GM19455 (cell line): ENCODE measurements at regions not wholly inside any gene's neighbourhood (a gene's known extent, or its start where the extent isn't known, plus 50 kb on each side); places are given as distances from the start of the nearest gene placed in this dataset.
"Not testable (repeated sequence)": the region's sequence is repeated elsewhere in the genome, so short reads cannot be mapped to it uniquely, and the experiment has no call there.

Experiments
- ATAC-seq: cut with Tn5 transposase; IDR thresholded peaks from one replicate; pipeline ENCODE4 v1.9.1; 2021; ENCODE audit not compliant: unreplicated experiment

DNA sequence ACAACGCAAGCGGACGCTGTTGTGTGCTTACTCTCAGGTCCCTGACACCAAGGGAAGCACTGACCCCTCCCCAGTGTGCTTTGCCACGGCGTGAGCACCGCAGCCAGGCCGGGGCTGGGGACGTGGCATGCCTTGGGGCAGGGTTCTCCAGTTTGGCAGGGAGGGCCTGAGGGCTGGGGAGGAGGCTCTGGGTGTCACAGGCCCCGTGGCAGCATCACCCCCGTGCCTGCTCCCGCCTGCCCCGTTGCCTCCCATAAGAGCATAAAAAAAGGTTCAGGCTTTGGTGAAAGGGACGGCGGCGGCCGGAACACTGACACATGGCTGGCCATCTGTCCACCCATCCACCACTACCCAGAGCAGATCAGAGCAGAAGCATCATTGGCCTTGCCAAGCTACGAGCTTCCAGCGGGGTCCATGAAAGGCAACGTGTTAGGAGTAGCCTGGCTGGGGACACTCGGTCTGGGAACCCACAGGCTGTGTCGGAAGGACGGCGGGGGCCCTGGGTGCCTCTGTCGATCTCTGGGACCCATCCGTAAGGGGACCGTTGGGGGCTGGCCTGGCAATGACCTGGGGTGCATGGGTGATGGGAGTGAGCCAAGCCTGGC, 183.0 kb downstream of the IGLL1 start:
- no peak for ATAC-seq

DNA sequence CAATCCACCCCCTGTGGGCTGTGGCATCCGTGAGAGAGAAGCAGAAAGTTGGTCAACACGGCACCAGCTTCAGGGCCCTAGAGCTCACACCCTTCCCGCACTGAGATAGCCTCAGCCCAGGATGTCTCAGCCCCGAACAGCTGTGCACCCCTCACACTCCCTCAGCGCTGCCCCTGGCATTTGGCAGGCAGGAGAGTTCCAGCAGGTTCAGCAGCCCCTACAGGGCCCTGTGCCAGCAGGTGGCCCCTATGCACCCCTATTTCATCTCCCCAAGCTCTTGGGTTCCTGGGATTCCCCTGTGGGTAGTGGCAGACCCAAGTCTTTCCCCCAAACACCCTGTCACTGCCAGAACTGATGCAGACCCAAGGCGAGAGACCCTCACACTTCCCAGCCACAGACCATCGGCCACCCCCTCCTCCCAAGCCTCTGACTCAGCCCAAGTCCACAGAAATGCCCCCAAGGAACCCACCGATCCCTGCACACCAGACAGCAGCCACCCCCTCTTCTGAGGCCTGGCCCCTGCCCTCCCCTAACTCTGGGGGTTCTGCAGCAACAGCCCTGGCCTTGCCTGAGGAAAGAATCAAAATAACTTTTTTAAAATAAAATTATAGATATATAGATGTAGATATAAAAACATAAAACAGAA, 183.6 kb downstream of the IGLL1 start:
- ATAC-seq: no peak

DNA sequence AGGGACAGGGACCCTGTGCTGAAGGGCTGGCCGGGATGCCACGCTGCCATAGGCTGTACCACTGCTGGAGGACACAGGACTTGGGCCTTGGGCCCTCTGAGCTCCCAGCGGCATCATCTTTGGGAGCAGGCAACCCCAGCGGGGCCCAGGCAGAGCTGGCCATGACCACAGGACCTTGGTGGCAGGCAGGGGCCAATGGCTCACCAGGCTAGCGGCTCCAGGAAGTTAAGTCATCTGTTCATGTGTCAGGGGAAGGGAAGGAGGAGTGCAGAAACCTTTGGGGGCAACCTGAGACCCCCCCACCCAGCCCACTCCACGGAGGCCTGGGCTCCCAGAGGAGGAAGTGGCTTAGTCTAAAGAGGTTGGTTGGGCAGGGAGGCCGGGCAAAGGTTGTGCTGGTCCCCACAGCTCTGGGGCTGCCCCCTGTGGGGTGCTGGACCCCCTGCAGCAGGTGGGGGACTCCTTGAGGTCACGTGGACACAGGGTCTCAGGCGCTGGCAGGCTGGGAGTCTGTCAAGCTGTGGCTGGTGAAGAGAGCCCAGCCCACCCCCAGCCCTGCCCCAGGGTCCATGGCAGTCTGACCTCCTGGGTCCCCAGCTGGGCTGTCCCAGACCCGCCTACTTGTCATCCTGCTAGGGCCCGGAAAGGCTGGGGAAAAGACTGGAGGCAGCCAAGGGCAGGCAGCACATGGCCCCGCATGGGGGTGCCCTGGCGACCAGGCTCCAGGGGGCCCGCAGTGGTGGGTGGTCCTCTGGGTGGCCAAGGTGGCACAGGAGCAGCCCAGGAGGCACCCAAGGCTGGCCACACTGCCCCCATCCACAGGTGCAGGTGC, 184.3 kb downstream of the IGLL1 start:
- ATAC-seq: no peak

DNA sequence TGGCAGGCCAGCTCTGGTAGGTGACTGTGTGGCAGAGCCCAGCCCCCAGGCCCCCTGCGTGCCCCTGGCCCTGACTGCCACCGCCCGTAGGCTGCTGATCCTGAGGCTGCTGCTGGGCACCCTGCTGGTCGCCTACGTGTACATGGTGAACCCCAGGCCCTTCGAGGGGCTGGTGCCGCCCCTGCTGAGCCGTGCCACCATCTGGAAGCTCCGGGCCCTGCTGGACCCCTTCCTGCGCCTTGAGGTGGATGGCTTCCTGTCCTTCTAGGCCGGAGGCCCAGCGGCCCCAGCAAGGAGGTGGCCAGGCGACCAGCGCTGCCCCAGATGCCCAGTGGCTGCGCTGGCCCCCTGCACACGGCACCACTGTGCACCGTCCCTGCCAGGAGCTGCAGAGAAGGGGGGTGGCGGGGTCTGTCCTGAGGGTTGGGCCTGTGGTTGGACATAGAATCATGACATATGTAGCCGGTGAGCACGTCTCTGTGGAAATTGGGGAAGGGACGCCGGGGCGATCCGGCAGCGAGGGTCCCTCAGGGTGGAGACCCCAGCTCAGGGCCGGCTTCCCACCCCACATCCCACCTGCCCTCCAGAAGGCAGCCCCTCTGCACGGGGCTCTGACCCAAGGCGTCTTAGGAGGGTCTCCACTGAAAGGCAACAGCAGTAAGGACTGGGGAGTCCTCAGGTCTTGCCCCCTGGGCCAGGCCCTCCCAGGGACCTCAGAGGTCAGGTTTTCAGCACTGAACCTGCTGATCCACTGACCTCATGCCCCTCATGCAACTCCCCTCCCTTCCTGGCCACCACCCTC, 185.4 kb downstream of the IGLL1 start:
- no peak for ATAC-seq

DNA sequence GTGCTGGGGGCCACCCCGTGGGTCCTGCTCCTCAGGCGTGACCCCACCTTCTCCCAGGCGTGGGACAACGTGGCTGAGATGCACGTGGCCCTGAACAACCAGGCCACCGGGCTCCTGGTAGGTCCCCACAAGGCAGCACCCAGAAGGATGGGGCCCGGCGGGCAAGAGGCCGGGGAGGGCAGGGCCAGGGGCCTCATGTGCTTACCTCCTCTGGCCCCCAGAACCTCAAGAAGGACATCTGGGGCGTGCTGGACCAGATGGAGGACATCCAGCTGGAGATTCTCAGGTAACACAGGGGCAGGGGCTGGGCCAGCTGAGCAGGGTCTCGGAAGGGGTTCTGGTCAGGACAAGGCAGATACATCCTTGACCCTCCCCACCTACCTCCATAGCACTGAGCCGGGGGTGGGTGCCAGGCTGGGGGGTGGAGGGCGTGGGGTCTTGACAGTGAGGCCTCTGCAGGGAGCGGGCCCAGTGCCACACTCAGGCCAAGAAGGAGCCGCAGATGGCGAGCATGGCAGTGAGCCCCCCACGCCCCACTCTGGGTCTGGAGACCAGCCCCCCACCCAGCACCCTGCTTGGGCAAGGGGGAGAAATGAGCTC, 186.3 kb downstream of the IGLL1 start:
- no peak for ATAC-seq

DNA sequence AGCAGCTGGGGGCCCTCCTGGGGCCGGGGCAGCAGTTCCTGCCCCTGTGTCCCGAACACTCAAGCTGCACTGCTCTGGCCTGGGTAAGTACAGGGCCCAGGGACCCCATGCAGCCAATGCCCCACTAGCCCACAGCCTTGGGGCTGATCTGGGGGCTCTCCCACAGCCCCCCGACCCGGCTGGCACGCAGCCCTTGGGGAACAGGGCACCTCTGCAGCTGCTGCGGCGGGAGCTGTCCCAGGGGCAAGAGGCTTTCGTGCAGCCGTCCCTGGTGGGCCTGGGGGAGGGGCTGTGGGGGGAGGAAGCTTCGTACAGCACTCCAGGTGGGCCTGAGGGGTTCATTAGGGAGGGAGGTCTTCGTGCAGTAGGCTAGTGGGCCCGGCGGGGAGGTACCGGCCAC, 186.9 kb downstream of the IGLL1 start:
- ATAC-seq: not testable (repeated sequence)

DNA sequence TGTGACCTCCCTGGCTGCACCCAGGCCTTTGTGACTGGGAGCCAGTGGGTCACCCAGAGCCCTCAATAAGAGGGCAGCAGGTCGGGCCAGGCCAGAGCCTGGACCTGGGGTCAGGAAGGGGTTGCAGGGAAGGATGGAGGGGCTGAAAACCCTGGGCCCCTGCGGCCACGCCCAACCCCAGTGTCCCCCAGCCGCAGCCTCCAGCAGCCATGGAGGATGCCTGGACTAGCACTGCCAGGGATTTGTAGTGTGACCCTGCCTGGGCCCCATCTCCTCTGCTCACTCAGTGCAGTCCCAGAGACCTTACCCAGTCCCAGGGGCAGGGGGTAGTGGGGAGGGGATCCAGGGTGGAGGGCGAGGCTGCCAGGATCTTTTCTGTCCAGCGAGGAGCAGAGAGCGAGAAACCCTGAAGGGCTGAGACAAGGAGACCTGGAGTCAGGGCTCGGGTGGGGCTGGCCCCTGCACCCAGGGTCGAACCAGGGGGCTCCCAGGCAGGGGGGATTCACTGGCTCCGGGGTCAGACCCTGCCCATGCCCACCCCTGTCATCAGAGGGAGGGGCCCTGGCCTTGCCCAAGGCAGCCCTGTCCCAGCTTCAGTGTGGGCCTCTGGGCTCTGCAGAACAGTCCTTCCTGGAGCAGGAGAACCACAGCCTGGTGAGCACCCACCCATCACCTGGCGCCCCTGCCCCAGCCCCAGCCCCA, 187.5 kb downstream of the IGLL1 start:
- no peak for ATAC-seq

DNA sequence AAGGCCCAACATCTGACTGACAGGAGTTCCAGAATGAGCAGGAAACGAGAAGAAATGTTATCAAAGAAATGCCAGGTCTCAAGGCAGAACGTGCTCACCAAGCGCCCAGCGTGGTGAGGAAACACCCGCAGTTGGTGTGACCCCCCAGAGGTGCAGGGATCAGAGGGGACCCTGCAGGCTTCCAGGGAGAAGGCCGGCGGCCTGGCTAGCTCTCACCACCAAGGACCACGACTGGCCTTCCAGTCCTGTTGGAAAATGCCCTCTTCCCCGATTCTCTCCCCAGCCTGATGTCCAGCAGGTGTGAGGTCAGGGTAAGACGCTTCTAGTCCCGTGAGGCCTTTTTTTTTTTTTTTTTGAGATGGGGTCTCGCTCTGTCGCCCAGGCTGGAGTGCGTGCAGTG, 189.1 kb downstream of the IGLL1 start:
- ATAC-seq: no peak

DNA sequence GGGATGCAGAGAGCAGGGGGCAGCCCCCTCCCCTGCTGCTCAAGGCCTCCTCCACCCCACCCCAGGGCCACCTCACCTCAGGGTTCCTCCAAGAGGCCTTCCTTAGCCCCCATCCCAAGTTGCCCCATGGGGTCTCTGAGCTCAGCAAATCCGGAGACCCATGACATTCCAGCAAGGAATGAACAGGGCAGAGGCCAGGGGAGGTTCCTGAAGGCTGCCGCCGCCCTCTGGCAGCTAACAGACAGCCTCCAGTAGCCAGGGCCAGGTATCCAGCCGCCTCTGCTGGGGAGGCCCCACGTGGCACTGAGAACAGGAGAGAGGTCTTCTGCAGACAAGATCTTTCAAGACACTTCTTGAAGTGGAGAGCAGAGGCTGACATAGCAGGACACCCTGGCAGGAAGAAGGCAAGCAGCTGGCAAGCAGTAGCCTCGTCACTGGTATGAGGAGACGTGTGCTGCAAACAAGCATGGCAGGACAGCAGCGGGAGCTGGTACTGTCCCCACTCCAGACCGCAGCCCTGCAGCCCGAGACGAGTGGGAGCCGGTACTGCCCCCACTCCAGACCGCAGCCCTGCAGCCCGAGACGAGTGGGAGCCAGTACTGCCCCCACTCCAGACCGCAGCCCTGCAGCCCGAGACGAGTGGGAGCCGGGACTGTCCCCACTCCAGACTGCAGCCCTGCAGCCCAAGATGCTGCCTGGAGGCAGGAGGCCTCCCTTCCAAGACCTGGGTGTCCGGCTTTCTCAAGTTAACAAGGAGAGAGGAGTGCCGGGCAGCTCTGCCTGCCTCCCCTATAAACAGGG, 190.6 kb downstream of the IGLL1 start:
- no peak for ATAC-seq

DNA sequence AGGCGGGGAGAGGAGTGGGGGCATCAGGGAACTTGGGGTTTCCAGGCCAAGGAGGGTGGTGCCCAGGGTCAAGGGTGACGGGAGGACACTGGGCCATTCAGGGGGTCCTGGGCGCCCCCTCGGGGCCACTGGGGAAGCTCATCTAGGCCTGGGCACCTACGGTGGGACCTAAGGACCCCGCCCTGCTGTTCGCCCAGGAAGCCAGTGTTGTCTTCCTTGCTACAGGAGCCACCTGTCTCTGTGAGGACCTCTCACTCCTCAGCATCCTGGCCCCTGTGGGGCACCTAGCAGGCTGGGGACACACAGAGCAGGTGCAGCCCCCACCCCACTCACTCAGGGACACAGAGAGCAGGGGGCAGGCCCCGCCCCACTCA, 191.6 kb downstream of the IGLL1 start:
- no peak for ATAC-seq

DNA sequence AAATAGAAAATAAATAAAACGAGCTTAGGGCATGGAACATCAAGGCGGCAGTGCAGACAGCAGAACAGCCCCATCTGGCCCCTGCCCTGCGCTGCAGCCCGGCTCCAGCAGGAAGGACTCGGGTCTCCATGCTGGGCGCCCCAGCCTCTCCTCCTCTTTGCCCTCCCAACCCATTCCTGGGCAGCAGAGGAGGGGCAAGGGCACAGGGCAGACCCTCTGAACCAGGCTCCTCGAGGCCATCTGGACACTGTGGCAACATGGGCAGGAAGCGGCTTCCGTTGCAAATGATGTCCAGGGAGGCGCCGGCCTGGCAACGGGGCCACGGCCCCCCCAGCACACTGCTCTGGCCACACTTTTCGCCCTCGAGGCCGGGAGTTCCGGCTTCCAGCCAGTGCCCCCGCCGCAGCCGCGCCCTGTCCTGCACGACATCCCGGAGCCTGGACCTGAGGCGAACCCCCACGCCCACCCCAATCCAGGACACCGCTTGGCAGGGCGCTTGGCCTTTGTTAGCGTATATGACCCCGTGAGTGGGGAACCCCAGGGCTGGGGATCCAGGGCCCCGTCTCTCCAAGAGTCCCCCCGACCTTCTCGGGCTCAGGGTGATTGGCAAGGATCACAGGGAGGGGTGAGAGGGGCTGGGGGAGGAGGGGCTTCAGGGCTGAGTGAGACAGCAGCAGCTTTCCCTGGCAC, 192.1 kb downstream of the IGLL1 start:
- ATAC-seq: no peak

DNA sequence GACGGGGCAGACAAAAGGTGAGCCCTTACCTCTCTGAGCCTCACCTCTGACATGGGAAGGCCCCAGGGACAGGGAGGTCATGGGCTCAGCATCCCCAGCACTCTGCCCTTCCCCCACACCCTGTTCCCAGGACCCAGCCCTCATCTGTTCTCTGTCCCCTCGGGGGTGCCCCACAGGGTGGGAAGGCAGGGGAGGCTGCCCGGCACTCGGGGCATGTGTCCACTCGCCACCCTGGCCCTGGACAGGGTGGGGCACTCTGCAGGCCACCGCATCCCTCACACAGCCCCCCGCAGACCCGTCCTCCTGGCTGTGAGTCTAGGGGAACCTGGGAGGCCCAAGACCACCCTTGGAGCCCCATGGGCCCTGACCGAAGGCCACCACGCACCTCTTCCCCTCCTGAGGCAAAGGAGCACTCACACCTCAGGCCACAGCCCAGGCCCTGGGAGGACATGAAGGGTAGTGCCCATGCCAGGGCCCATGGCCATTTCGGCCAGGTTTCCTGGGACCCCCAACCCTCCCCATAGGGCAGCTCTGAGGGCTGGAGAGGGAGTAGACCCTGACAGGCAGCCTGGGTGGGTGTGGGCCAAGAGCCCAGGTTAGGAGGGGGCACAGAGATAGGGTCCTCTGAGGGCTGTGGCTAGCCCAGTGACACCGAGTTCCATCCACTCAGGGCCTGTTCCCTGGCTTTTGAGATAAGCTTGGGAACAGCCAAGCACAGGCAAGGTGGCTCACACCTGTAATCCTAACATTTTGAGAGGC, 193.1 kb downstream of the IGLL1 start:
- no peak for ATAC-seq

DNA sequence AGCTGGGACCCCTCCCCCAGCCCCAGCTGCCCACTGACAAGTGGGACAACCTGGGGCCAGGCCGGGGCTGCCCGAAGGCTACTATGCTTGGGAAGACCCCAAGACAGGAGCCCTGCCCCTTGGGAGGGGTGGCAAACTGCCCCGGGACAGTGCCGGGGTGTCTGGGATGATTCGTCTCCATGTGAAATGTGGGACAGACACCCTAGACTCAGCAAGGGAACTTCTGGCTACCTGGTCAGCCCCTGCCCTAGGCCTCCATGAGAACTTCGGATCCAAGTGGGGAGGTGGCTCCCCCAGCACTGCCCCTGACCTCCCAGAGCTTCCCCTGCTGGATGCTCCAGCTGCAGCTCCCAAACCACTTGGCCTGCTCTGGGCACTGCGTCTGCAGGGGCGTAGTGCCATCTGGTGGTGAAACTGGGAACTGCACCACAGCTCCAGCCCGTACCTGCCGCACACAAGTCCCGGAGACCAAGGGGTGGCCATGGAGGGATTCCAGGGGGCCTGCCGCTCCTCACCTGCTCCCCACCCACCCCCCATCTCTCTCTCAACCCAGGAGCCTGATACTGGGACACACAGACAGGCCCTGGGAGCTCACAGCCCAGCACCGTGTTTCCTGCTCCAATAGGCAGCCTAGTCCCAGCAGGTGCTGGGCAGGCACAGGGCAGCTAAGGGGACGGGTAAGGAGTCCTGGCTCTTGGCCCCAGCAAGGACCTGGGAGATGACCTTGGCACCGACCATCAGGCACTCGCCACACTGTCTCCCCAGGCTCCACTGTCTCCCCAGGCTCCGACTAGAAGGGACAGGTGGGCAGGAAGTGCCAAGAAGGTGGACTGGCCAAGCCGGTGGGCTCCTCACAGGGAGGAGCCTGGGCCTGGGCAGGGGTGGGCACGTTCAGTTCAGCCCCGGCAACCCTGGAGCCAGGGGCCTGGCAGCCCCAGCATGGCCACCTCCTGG, 194.1 kb downstream of the IGLL1 start:
- ATAC-seq: no peak

DNA sequence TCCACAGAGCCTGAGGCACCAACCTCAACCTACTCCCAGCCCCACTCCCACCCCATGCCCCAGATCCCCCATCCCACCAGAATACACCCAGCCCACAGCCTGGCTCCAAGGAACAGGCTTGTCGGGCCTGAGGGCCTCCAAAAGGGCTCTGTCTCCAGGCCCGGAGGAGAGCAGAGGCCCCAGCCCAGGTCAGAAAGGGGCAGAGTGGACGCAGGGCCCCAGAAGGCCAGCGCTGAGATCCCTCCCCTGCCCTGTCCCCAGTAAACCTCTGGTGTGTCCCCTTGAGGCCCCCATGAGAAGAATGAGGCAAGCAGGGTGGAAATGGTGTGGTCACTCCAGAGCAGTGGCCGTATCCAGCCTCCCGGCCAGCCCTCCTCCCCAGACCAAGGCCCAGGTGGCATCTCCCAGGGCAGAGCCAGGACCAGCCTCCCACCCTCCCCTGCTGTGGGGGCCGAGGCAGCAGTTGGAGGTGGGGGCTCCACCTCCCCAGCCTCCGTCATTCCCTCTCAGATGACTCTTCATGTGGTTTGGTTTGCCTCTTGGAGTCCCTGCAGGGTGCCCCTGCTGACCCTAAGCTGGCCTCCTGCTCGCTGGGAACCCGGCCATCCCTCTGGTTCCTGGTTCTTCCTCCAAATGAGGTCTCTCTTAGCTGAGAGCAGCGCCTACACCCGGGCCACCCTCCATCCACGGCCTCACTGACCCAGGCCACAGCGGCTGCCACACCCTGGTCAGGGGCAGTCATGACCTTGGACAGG, 195.0 kb downstream of the IGLL1 start:
- ATAC-seq: no peak

DNA sequence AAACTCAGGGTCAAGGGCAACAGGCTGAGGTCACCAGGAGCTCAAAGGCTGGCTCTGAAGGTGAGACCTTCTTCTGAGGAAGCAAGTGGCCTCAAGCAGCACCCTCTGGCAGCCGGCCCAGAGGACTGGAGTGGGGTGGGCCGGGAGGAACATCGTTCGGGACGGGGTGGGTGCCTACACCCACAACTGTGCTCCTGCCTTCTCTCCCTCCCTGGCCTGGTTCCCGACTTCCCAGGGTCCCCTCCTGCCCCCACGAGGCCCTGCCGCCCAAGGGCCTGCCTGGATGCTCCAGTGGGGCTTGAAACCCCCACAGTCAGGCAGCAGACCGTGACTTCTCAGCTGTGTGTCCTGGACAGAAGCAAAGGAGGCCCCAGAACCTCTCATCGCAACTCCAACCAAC, 195.7 kb downstream of the IGLL1 start:
- ATAC-seq: no peak
